ENCODE measurements at regions not wholly inside any gene's neighbourhood (a gene's known extent, or its start where the extent isn't known, plus 50 kb on each side); places are given as distances from the start of the nearest gene placed in this dataset.

GRCh38 chr12:60152756-60153155, 556.9 kb downstream of the SLC16A7 start:
- CTCF ChIA-PET = no interaction called here
- intact Hi-C loops (cut with micrococcal nuclease) = no loop called here

GRCh38 chr12:60159761-60160160, 563.9 kb downstream of the SLC16A7 start:
- ATAC-seq = no peak
- CTCF ChIA-PET = no interaction called here
- no peak overlapping the region for H3K27ac Mint-ChIP-seq
- no peaks in the 10 kb centered on the region for H3K36me3 Mint-ChIP-seq (ENCODE audit: low read depth)
- no peak overlapping the region for H3K4me3 Mint-ChIP-seq
- H3K9me3 Mint-ChIP-seq = peaks cover 2% of the 10 kb centered on the region
- no peak for DNase-seq
- POLR2A ChIA-PET = no interaction called here
- no peaks in the 10 kb centered on the region for H3K27me3 Mint-ChIP-seq
- intact Hi-C loops (cut with micrococcal nuclease) = no loop called here
- H3K4me1 Mint-ChIP-seq (ENCODE audit: low read depth) = no peaks in the 10 kb centered on the region
- TF ChIP-seq, protein P1, sequence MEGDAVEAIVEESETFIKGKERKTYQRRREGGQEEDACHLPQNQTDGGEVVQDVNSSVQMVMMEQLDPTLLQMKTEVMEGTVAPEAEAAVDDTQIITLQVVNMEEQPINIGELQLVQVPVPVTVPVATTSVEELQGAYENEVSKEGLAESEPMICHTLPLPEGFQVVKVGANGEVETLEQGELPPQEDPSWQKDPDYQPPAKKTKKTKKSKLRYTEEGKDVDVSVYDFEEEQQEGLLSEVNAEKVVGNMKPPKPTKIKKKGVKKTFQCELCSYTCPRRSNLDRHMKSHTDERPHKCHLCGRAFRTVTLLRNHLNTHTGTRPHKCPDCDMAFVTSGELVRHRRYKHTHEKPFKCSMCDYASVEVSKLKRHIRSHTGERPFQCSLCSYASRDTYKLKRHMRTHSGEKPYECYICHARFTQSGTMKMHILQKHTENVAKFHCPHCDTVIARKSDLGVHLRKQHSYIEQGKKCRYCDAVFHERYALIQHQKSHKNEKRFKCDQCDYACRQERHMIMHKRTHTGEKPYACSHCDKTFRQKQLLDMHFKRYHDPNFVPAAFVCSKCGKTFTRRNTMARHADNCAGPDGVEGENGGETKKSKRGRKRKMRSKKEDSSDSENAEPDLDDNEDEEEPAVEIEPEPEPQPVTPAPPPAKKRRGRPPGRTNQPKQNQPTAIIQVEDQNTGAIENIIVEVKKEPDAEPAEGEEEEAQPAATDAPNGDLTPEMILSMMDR (IDR thresholded peaks at IDR 0.05) = no peak

More at GRCh38 chr12:60152756-60153155, 556.9 kb downstream of the SLC16A7 start:
- Mint-ChIP-seq H3K9me3 (peaks cover 1% of the 10 kb centered on the region), H3K27ac (no peak overlapping the region), H3K4me1 (ENCODE audit: low read depth) (no peaks in the 10 kb centered on the region), H3K36me3 (ENCODE audit: low read depth) (no peaks in the 10 kb centered on the region), H3K4me3 (no peak overlapping the region), H3K27me3 (no peaks in the 10 kb centered on the region)
- DNase-seq = no peak
- POLR2A ChIA-PET = no interaction called here
- TF ChIP-seq, protein P1 (IDR thresholded peaks at IDR 0.05) = no peak
- ATAC-seq = no peak

- ChIA-PET POLR2A (no interaction called here), CTCF (no interaction called here)
- peaks cover 2% of the 10 kb centered on the region for H3K9me3 Mint-ChIP-seq
- no peaks in the 10 kb centered on the region for H3K36me3 Mint-ChIP-seq (ENCODE audit: low read depth)
- no peaks in the 10 kb centered on the region for H3K4me1 Mint-ChIP-seq (ENCODE audit: low read depth)
- no peak for ATAC-seq
- DNase-seq = no peak
- TF ChIP-seq, protein P1 (IDR thresholded peaks at IDR 0.05) = no peak
- intact Hi-C loops (cut with micrococcal nuclease) = no loop called here
- H3K27ac Mint-ChIP-seq = no peak overlapping the region
- no peaks in the 10 kb centered on the region for H3K27me3 Mint-ChIP-seq
- no peak overlapping the region for H3K4me3 Mint-ChIP-seq
Observed at GRCh38 chr12:60162988-60163720, 567.3 kb downstream of the SLC16A7 start.

DNA sequence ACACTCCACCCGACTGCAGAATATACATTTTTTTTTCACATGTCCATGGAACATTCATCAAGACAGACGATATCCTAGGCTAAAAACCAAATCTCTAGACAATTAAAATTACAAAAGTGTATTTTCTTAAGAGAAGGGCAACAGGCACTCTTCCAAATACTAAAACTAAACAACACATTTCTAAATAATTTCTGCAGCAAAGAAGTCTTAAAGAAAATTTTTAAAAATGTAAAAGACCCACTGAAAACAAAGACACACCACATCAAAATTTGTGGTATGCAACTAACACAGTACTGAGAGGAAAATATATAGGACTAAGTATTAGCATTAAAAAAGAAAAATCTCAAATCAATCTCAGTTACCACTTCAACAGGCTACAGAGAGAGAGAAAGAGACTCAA, 570.0 kb downstream of the SLC16A7 start:
- CTCF ChIA-PET = no interaction called here
- intact Hi-C loops (cut with micrococcal nuclease) = no loop called here
- TF ChIP-seq, protein P1 (IDR thresholded peaks at IDR 0.05) = no peak
- no peak overlapping the region for H3K27ac Mint-ChIP-seq
- H3K4me1 Mint-ChIP-seq (ENCODE audit: low read depth) = no peaks in the 10 kb centered on the region
- H3K9me3 Mint-ChIP-seq = peaks cover 2% of the 10 kb centered on the region
- DNase-seq (no peak), ATAC-seq (no peak)
- H3K27me3 Mint-ChIP-seq = no peaks in the 10 kb centered on the region
- POLR2A ChIA-PET = no interaction called here
- H3K36me3 Mint-ChIP-seq (ENCODE audit: low read depth) = no peaks in the 10 kb centered on the region
- H3K4me3 Mint-ChIP-seq = no peak overlapping the region

GRCh38 chr12:60168441-60168840, 572.6 kb downstream of the SLC16A7 start:
- no peaks in the 10 kb centered on the region for H3K27me3 Mint-ChIP-seq
- intact Hi-C loops (cut with micrococcal nuclease) = no loop called here
- H3K4me3 Mint-ChIP-seq = no peak overlapping the region
- TF ChIP-seq, protein P1 (IDR thresholded peaks at IDR 0.05) = no peak
- H3K36me3 Mint-ChIP-seq (ENCODE audit: low read depth) = no peaks in the 10 kb centered on the region
- CTCF ChIA-PET = no interaction called here
- no peaks in the 10 kb centered on the region for H3K9me3 Mint-ChIP-seq
- ATAC-seq (no peak), DNase-seq (no peak)
- no peaks in the 10 kb centered on the region for H3K4me1 Mint-ChIP-seq (ENCODE audit: low read depth)
- no peak overlapping the region for H3K27ac Mint-ChIP-seq
- POLR2A ChIA-PET = no interaction called here
